Liver (tissue), 3 donors: ENCODE measurements at regions not wholly inside any gene's neighbourhood (a gene's known extent, or its start where the extent isn't known, plus 50 kb on each side); places are given as distances from the start of the nearest gene placed in this dataset.

Source experiments
- EGR1 ChIP-seq, 2 donors: IDR thresholded peaks; 2 replicates each; pipeline ENCODE4 v1.6.1; 2016 to 2018; ENCODE audit warnings: antibody characterized with exemption in 2 of 2, low read depth in 2 of 2
- JUND ChIP-seq, 2 donors: IDR thresholded peaks; 2 replicates each; pipeline ENCODE4 v1.6.1; 2016; ENCODE audit warnings: antibody characterized with exemption in 2 of 2
- SP1 ChIP-seq: IDR thresholded peaks from 2 replicates; pipeline ENCODE4 v1.6.1; 2018; ENCODE audit warnings: antibody characterized with exemption, mild to moderate bottlenecking
- YY1 ChIP-seq: IDR thresholded peaks from 2 replicates; pipeline ENCODE4 v1.6.1; 2016; ENCODE audit warnings: antibody characterized with exemption, mild to moderate bottlenecking
- TF ChIP-seq, protein P1 (sequence below): fragments of 150-350 bp; IDR thresholded peaks from 2 replicates; pipeline ENCODE4 v1.5.1; 2017; ENCODE audit warnings: improper control_type of control experiment, low read depth, low read length; ENCODE audit not compliant: missing input control
- TF ChIP-seq, protein P2 (sequence below): IDR thresholded peaks from 2 replicates; pipeline ENCODE4 v1.6.1; 2016; ENCODE audit warnings: antibody characterized with exemption
- TF ChIP-seq, protein P3 (sequence below): IDR thresholded peaks from 2 replicates; pipeline ENCODE4 v1.6.1; 2016; ENCODE audit warnings: antibody characterized with exemption, mild to moderate bottlenecking
- TF ChIP-seq, protein P4 (sequence below): IDR thresholded peaks from 2 replicates; pipeline ENCODE4 v1.6.1; 2016; ENCODE audit warnings: antibody characterized with exemption
- donor health status: healthy.
- donor health status: healthy.

DNA sequence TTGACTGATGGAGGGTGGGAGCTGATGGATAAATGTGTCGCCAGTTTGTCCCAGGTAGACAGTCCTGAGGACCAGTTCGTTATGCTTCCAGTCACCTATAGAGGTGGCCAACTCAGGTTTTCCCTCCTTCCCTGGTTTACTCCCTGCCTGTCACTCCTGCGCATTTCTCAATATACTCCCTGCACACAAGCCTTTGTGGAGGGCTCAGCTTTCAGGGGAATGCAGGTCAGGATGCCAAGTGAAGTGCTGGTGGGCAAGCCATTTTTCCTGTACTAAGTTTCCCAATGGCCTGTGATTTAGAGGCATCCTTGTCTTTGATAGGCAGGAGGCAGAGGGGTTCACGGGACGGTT is 473.5 kb upstream of the ZMIZ1 start:
- TF ChIP-seq, protein P1, sequence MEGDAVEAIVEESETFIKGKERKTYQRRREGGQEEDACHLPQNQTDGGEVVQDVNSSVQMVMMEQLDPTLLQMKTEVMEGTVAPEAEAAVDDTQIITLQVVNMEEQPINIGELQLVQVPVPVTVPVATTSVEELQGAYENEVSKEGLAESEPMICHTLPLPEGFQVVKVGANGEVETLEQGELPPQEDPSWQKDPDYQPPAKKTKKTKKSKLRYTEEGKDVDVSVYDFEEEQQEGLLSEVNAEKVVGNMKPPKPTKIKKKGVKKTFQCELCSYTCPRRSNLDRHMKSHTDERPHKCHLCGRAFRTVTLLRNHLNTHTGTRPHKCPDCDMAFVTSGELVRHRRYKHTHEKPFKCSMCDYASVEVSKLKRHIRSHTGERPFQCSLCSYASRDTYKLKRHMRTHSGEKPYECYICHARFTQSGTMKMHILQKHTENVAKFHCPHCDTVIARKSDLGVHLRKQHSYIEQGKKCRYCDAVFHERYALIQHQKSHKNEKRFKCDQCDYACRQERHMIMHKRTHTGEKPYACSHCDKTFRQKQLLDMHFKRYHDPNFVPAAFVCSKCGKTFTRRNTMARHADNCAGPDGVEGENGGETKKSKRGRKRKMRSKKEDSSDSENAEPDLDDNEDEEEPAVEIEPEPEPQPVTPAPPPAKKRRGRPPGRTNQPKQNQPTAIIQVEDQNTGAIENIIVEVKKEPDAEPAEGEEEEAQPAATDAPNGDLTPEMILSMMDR, result no peak
- no peak for TF ChIP-seq EGR1 (IDR thresholded peaks at IDR 0.05; ENCODE audit: low read depth in 2 of 2)
- no peak for TF ChIP-seq SP1
- TF ChIP-seq, protein P2, sequence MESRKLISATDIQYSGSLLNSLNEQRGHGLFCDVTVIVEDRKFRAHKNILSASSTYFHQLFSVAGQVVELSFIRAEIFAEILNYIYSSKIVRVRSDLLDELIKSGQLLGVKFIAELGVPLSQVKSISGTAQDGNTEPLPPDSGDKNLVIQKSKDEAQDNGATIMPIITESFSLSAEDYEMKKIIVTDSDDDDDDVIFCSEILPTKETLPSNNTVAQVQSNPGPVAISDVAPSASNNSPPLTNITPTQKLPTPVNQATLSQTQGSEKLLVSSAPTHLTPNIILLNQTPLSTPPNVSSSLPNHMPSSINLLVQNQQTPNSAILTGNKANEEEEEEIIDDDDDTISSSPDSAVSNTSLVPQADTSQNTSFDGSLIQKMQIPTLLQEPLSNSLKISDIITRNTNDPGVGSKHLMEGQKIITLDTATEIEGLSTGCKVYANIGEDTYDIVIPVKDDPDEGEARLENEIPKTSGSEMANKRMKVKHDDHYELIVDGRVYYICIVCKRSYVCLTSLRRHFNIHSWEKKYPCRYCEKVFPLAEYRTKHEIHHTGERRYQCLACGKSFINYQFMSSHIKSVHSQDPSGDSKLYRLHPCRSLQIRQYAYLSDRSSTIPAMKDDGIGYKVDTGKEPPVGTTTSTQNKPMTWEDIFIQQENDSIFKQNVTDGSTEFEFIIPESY, result no peak
- TF ChIP-seq, protein P3, sequence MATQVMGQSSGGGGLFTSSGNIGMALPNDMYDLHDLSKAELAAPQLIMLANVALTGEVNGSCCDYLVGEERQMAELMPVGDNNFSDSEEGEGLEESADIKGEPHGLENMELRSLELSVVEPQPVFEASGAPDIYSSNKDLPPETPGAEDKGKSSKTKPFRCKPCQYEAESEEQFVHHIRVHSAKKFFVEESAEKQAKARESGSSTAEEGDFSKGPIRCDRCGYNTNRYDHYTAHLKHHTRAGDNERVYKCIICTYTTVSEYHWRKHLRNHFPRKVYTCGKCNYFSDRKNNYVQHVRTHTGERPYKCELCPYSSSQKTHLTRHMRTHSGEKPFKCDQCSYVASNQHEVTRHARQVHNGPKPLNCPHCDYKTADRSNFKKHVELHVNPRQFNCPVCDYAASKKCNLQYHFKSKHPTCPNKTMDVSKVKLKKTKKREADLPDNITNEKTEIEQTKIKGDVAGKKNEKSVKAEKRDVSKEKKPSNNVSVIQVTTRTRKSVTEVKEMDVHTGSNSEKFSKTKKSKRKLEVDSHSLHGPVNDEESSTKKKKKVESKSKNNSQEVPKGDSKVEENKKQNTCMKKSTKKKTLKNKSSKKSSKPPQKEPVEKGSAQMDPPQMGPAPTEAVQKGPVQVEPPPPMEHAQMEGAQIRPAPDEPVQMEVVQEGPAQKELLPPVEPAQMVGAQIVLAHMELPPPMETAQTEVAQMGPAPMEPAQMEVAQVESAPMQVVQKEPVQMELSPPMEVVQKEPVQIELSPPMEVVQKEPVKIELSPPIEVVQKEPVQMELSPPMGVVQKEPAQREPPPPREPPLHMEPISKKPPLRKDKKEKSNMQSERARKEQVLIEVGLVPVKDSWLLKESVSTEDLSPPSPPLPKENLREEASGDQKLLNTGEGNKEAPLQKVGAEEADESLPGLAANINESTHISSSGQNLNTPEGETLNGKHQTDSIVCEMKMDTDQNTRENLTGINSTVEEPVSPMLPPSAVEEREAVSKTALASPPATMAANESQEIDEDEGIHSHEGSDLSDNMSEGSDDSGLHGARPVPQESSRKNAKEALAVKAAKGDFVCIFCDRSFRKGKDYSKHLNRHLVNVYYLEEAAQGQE, result no peak
- no peak for TF ChIP-seq YY1
- TF ChIP-seq, protein P4, sequence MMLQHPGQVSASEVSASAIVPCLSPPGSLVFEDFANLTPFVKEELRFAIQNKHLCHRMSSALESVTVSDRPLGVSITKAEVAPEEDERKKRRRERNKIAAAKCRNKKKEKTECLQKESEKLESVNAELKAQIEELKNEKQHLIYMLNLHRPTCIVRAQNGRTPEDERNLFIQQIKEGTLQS, result no peak
- TF ChIP-seq JUND (IDR thresholded peaks at IDR 0.05), result no peak
